ENCODE measurements at regions not wholly inside any gene's neighbourhood (a gene's known extent, or its start where the extent isn't known, plus 50 kb on each side); places are given as distances from the start of the nearest gene placed in this dataset.

- DNase-seq (ENCODE audit: low read depth): no peak
These were observed 562.6 kb downstream of the ZEB2 start for GRCh38 chr2:143957321-143957720.

- peak; percentile 11 for DNase-seq (ENCODE audit: low read depth)
These were observed 564.4 kb downstream of the ZEB2 start for GRCh38 chr2:143955401-143956065.

- DNase-seq (ENCODE audit: low read depth): no peak
These were observed 565.1 kb downstream of the ZEB2 start for GRCh38 chr2:143954844-143955243.

GRCh38 chr2:143954186-143954585 lies 565.7 kb downstream of the ZEB2 start:
- DNase-seq (ENCODE audit: low read depth): no peak

GRCh38 chr2:143953451-143954030 lies 566.4 kb downstream of the ZEB2 start:
- no peak for DNase-seq (ENCODE audit: low read depth)

- no peak for DNase-seq (ENCODE audit: low read depth)
These were observed 567.4 kb downstream of the ZEB2 start for GRCh38 chr2:143952536-143952935.

- DNase-seq (ENCODE audit: low read depth): no peak
These were observed 569.2 kb downstream of the ZEB2 start for GRCh38 chr2:143950704-143951103.

GRCh38 chr2:143949121-143949848 lies 570.6 kb downstream of the ZEB2 start:
- no peak for DNase-seq (ENCODE audit: low read depth)

GRCh38 chr2:143948710-143949109 lies 571.2 kb downstream of the ZEB2 start:
- no peak for DNase-seq (ENCODE audit: low read depth)

GRCh38 chr2:143946436-143947391 lies 573.2 kb downstream of the ZEB2 start:
- DNase-seq (ENCODE audit: low read depth): no peak

GRCh38 chr2:143942486-143942885 lies 577.4 kb downstream of the ZEB2 start:
- DNase-seq (ENCODE audit: low read depth): no peak

- no peak for DNase-seq (ENCODE audit: low read depth)
These were observed 579.2 kb downstream of the ZEB2 start for GRCh38 chr2:143940720-143941119.

- DNase-seq (ENCODE audit: low read depth): no peak
These were observed 580.1 kb downstream of the ZEB2 start for GRCh38 chr2:143939626-143940330.

GRCh38 chr2:143937723-143938350 lies 582.1 kb downstream of the ZEB2 start:
- no peak for DNase-seq (ENCODE audit: low read depth)

GRCh38 chr2:143936848-143937722 lies 582.8 kb downstream of the ZEB2 start:
- no peak for DNase-seq (ENCODE audit: low read depth)

- DNase-seq (ENCODE audit: low read depth): no peak
These were observed 583.4 kb downstream of the ZEB2 start for GRCh38 chr2:143936538-143936847.

- no peak for DNase-seq (ENCODE audit: low read depth)
These were observed 584.5 kb downstream of the ZEB2 start for GRCh38 chr2:143935482-143935752.

- DNase-seq (ENCODE audit: low read depth): no peak
These were observed 585.1 kb downstream of the ZEB2 start for GRCh38 chr2:143934626-143935481.
